Stimulated activated CD8-positive, alpha-beta memory T cell treated with anti-CD3 and anti-CD28 coated beads, Interleukin-15, amount 100 ng/mL, for 4 hours (primary cell): ENCODE measurements at regions not wholly inside any gene's neighbourhood (a gene's known extent, or its start where the extent isn't known, plus 50 kb on each side); places are given as distances from the start of the nearest gene placed in this dataset.
"Not testable (repeated sequence)": the region's sequence is repeated elsewhere in the genome, so short reads cannot be mapped to it uniquely, and the experiment has no call there.

Source experiments
- DNase-seq, 2 donors: peaks; one replicate each; pipeline ENCODE4 v3.0.0-alpha.2; 2020; ENCODE audit warnings: low read depth in 2 of 2

DNA sequence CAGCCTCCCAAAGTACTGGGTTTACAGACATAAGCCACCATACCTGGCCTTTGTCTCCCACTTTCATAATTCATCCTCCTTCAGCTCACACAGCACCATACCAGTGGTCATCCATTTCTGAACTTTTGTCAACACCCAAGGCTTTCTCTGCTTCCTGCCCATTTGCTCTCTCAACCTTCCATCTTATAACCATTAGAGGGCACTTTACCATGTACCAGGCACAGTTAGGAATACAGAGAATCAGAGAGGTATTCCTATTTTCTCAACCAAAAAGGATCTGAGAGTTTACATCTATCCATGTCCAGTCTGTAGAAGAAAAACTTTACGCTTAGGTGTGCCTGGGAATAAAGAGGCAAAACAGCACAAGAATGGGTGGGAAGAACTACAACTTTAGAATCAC, 397.6 kb downstream of the BUD13 start:
- DNase-seq = no peak

DNA sequence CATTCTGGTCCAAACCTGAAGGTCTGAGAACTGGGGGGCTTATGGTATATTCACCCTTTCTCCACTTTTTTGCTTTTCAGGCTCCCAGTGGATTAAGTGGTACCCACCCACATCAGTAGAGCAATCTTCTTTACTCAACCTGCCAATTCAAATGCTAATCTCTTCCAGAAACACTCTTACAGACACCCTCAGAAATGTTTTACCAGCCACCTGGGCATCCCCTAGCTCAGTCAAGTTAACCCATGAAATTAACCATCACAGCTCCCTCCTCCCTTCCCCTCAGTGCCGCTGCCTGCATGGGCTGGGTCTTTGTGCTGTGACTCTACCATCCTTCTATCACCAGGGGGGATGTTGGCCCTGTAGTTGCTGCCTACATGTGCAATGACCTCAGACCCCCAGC, 398.7 kb downstream of the BUD13 start:
- DNase-seq = no peak

GRCh38 chr11:116373104-116373944, 399.5 kb downstream of the BUD13 start:
- no peak for DNase-seq

DNA sequence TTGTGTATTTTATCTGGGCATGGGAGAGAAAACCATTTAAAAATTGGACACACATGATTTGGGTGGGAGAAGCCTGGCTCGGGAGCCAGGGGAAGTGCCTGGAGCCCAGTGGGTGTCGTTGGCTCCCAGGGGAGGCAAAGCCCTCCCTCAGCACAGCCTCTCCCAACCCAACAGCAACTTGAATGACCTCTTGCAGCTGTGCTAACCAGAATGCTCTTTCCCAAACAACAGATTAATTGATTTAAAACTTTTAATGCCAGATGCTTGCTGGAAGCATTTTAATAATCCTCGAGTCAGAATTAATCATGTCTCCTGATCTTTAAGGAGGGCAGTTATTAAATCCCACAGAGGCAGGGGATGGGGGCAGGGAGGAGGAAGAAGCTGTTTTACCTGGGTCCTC, 401.6 kb downstream of the BUD13 start:
- DNase-seq = no peak

GRCh38 chr11:116368784-116369183, 404.0 kb downstream of the BUD13 start:
- no peak for DNase-seq

GRCh38 chr11:116366980-116367645, 405.7 kb downstream of the BUD13 start:
- DNase-seq = no peak

GRCh38 chr11:116366451-116366850, 406.3 kb downstream of the BUD13 start:
- no peak for DNase-seq

- not testable (repeated sequence) for DNase-seq
Measured at GRCh38 chr11:116364925-116365324, 407.9 kb downstream of the BUD13 start.

GRCh38 chr11:116364348-116364747, 408.4 kb downstream of the BUD13 start:
- DNase-seq = no peak

- no peak for DNase-seq
Measured at GRCh38 chr11:116360221-116360941, 412.4 kb downstream of the BUD13 start.

- DNase-seq = no peak
Measured at GRCh38 chr11:116357784-116358544, 414.8 kb downstream of the BUD13 start.

GRCh38 chr11:116356451-116356850, 416.3 kb downstream of the BUD13 start:
- DNase-seq = no peak

DNA sequence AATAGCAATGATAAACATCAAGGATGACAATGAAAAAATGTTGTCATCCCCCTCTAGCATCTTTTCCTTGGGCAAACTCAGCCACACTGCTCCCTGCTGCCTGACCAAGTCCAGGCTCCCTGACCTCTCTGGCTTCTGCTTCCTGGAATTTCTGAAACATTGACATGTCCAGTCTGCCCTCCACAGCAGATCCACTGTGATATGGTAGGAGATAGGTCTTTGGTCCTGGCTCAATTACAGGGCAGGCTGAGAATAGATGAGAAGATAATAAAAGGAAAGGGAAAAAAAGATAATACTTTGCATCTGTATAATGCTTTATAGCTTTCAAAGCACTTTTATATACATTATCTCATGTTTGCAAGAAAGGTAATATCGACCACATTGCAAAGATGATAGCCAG, 417.7 kb downstream of the BUD13 start:
- DNase-seq = no peak

GRCh38 chr11:116353589-116353988, 419.2 kb downstream of the BUD13 start:
- DNase-seq = no peak

DNA sequence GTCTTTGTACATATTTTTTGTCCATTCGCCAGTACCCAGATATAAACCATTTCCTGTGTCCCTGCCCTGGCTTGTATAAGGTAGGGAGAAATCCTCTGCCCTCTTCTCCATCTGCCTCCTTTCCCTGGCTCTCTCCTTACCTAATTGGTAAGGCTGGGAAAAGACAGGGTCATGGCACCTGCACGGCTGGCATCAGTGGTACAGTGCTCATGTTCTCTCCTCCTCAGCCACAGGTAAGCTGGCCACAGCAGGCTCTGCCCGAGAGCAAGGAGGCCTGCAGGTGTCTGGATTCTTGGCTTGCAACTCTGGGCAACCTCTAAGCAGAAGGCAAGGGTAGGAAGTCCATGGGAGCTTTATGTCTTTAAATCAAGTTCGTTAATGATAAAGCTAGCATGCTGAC, 419.9 kb downstream of the BUD13 start:
- no peak for DNase-seq

DNA sequence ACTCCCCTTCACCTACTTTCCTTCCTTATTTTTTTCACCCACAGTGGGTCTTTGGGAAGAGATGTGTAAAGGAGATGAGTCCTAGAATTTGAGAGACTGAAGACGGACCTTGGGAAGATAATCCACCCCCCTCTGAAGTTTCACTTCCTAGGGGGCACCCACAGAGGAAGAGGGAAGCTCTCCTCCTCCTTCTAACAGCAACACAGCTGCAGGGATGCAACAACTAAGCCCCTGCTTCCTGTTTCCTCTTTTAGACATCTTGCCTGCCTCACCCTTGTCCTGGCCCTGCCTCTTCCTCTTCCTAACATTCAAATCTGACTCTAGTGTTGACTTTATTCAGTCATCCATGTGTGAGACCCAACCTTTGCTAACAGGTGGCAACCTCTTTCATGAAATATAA, 424.6 kb downstream of the BUD13 start:
- DNase-seq = no peak

GRCh38 chr11:116345575-116345974, 427.2 kb downstream of the BUD13 start:
- DNase-seq = no peak

DNA sequence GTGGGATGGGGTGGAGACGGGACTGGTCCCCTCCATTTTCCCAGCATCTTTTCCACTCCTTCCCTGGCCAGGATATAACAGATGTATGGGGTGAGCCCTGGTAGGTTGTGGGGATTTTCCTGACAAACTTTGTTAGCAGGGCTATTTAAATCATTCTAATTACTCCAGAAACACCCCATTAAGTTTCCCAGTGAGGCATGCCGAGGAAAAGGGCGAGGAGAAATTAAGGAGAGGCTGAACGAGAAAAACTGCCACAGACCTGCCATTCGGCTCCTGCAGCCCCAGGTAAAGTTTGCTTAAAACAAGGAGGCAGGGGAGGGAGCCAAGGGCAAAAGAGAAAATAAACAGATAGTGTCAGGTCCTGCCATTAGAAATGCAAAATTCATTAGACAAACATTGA, 428.2 kb downstream of the BUD13 start:
- no peak for DNase-seq

GRCh38 chr11:116343270-116343669, 429.5 kb downstream of the BUD13 start:
- no peak for DNase-seq

DNA sequence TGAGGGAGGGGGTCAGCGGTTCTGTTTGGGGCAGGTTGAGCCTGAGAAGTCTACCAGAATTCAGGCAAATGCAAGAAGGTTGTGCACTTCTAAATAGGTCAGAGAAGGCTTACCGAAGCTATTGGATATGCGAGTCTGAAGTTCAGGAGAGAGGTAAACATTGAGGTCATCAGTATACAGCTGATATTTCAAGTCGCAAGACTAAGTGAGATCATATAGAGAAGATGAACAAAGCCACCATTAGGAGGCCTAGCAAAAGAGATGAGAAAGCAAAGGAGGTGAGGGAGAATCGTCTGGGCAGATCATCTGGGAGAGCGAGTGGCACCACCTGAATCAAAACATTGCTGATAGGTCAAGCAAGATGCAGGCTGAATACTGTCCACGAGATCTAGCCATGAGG, 430.6 kb downstream of the BUD13 start:
- no peak for DNase-seq

DNA sequence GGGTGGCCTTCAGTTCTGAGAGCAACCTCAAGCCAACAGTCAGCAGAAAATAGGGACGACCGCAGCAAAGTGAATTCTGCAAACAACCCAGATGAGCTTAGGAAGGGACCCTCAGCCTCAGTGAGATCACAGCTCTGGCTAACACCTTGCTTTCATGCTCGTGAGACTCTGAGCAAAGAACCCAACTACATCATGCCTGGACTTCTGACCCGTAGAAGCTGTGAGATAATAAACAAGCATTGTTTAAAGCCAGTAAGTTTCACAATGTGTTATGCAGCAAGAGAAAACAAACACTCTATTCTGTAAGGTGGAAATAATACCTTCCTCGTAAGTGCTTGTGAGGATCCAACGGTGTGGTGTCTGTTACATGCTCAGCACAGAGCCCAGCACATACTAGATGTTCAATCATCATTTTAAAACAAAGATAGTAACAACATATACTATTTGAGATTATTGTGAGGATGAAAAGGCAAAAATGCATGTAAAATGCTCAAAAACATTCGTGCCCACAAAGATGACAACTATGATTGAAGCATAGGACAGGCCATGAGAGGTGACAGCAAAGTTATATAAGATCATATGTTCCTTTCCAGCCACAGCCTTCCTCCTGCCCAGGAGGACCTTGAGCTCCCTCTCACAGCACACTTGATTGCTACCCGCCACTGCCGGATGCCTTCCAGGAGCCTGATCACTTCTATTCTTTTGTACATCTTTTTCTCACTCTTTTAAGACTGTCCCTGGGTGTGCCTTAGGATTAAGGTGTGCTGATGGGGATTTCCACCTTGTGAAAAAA, 433.3 kb downstream of the BUD13 start:
- DNase-seq = no peak
